BLaER1 treated with 17β-estradiol and CSF1 and Interleukin-3, amounts not matched to agents 10 nM and 100 nM (cell line): ENCODE measurements at regions not wholly inside any gene's neighbourhood (a gene's known extent, or its start where the extent isn't known, plus 50 kb on each side); places are given as distances from the start of the nearest gene placed in this dataset.
A peak's percentile ranks its signal among the peaks of the same experiment; 100 is the strongest.

Source experiments
- H3K27ac ChIP-seq, 11 experiments: shearing (Covaris generic); formaldehyde crosslinking; 2 replicates each; pipeline ENCODE4 v1.8.1; 2022
- H3K27me3 ChIP-seq, 11 experiments: shearing (Covaris generic); formaldehyde crosslinking; 2 replicates each; pipeline ENCODE4 v1.8.1; 2022
- H3K36me3 ChIP-seq, 11 experiments: shearing (Covaris generic); formaldehyde crosslinking; 2 replicates each; pipeline ENCODE4 v1.8.1; 2022
- H3K4me1 ChIP-seq, 10 experiments: shearing (Covaris generic); formaldehyde crosslinking; 2 replicates each; pipeline ENCODE4 v1.8.1; 2022
- H3K4me2 ChIP-seq, 11 experiments: shearing (Covaris generic); formaldehyde crosslinking; 2 replicates each; pipeline ENCODE4 v1.8.1; 2022
- H3K4me3 ChIP-seq, 10 experiments: shearing (Covaris generic); formaldehyde crosslinking; 2 replicates each; pipeline ENCODE4 v1.8.1; 2022
- H3K9ac ChIP-seq, 11 experiments: shearing (Covaris generic); formaldehyde crosslinking; 2 replicates each; pipeline ENCODE4 v1.8.1; 2022
- H3K9me3 ChIP-seq, 11 experiments: shearing (Covaris generic); formaldehyde crosslinking; replicated peaks in 1 of 11; 2 replicates each; pipeline ENCODE4 v1.8.1; 2022
- H4K20me1 ChIP-seq, 11 experiments: shearing (Covaris generic); formaldehyde crosslinking; 2 replicates each; pipeline ENCODE4 v1.8.1; 2022
- Cebpa-rat ChIP-seq, 11 experiments: shearing (Covaris generic); IDR thresholded peaks; 2 replicates each; pipeline ENCODE4 v1.8.1; 2022

DNA sequence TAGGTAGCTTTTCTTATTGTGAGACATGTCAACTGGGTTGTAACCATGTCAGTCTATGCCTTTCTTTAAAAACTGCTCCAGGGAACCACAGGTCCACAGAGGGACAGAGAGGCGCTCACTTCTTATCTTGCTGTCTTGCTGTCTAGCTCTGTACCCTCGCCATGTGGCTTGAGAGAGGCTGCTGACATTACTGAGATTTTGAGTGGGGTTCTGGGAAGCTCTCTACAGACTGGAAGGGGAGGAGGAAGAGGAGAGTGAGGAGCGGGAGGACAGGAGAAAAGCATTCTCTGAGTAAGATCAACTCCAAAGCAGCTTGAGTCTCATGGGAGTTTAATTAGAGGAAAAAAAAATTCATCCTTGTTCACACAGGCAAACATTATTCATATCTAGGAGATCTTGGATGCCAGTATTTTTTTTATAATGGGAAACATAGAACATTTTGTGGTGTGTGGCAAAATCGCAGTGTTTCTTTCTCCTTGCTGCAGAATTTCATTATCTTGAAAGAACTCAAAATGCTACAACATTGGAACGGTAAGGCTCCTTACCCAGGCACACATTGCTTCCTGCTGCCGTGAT, 1037.0 kb upstream of the NR2F2 start:
- no peak for TF ChIP-seq Cebpa-rat (IDR thresholded peaks at IDR 0.05)
- no peaks in the 10 kb centered on the region for H3K9me3 ChIP-seq
- no peaks in the 10 kb centered on the region for H3K36me3 ChIP-seq
- peaks cover under 1 to 2% (median under 1%) of the 10 kb centered on the region in 10 experiments; a peak in 12 of 20 replicates for H3K4me1 ChIP-seq
- no peaks in the 10 kb centered on the region; a peak in 1 of 22 replicates for H4K20me1 ChIP-seq
- H3K27me3 ChIP-seq: peaks cover 0 to 48% (median 0%) of the 10 kb centered on the region in 11 experiments; a peak in 6 of 22 replicates
- H3K4me3 ChIP-seq: no peak overlapping the region
- H3K4me2 ChIP-seq: no peak overlapping the region
- no peak overlapping the region for H3K9ac ChIP-seq
- no peak overlapping the region for H3K27ac ChIP-seq

DNA sequence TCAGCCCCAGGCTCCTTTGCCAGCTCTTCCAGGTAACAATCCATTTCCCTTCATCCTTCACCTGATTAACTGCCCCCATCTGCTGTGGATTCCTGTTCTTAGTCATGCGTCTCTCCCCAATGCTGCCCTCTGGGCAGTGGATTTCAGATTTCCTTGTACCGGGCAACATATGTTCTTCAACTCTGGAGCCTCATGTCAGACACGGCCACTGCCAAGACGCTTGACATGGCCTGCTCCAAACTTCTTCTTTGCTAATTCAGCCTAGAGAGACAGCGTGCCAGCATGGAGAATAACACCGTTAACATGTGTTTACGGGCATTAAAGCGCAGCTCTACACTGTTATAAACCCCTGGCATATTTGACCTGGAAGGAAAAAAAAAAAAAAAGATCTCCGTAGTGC, 1035.1 kb upstream of the NR2F2 start:
- Histone ChIP-seq H3K27ac (no peak overlapping the region), H3K36me3 (no peaks in the 10 kb centered on the region), H3K27me3 (peaks cover 0 to 51% (median 0%) of the 10 kb centered on the region in 11 experiments; a peak in 6 of 22 replicates), H3K4me1 (peaks cover 4 to 8% (median 5%) of the 10 kb centered on the region in 10 experiments; a peak in 15 of 20 replicates), H4K20me1 (no peaks in the 10 kb centered on the region; a peak in 1 of 22 replicates), H3K4me3 (no peak overlapping the region), H3K9me3 (no peaks in the 10 kb centered on the region), H3K9ac (no peak overlapping the region), H3K4me2 (no peak overlapping the region)
- no peak for TF ChIP-seq Cebpa-rat (IDR thresholded peaks at IDR 0.05)

DNA sequence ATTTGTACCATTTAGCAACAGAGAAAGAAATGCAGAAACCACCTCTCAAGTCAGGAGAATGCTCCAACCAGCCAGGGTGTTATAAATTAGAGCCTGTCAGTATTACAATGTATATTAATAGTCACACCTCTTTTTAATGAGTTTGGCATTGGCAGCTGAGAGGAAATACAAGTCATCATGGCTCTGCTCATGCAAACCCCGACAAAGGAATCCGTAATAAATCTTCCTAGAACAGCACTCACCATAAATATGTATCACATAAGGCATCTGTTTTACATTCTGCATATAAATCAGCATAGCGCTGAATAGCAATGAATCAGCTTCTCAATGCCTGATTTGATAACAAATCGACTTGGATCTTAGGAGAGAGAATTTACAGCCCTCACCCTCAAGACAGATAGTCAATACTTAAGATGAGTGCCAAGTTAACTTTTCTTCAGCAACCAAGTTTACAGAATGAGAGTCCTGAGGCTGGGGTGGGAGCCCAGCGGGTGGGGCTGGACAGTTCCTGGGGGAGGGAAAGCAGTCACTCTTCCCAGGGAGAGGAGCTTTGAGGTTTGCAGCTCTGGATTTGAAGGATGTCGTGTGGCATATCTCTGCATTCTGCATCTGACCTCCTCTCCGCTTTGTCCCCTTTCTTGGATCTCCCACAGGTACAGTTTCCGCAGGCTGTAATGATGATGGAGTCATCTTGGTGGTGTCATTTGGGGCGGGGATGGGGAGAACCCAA, 1034.4 kb upstream of the NR2F2 start:
- Histone ChIP-seq H3K9ac (no peak overlapping the region), H3K9me3 (peaks cover 0 to 3% (median 0%) of the 10 kb centered on the region in 11 experiments; a peak in 2 of 22 replicates), H4K20me1 (no peaks in the 10 kb centered on the region; a peak in 1 of 22 replicates), H3K4me1 (peaks cover 4 to 8% (median 5%) of the 10 kb centered on the region in 10 experiments; a peak in 15 of 20 replicates), H3K4me3 (no peak overlapping the region), H3K36me3 (no peaks in the 10 kb centered on the region), H3K4me2 (no peak overlapping the region), H3K27ac (no peak overlapping the region), H3K27me3 (peaks cover 0 to 57% (median 0%) of the 10 kb centered on the region in 11 experiments; a peak in 6 of 22 replicates)
- TF ChIP-seq Cebpa-rat (IDR thresholded peaks at IDR 0.05): no peak

DNA sequence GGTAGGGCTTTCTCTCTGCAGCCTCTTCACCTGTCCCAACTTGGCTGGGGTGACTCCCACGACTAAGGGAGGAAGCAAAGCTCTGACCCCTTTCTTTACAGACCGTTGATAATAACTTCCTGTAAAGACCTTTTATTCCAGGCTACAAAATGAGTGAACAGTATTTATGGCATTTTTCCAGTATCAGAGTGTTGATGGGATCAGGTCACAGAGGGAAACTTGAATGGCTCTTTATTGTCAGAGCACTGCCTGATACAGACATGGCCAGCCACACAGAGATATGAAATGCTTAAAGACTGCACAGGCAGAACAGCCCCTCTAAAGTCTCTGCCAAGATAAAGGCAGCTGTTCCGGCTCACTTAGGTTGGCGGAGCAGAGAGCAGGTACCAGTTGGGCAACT, 1033.9 kb upstream of the NR2F2 start:
- no peak overlapping the region for H3K27ac ChIP-seq
- no peak overlapping the region for H3K9ac ChIP-seq
- H3K27me3 ChIP-seq: peaks cover 0 to 58% (median 0%) of the 10 kb centered on the region in 11 experiments; a peak in 6 of 22 replicates
- H3K9me3 ChIP-seq: peaks cover 0 to 6% (median 0%) of the 10 kb centered on the region in 11 experiments; a peak in 4 of 22 replicates
- H3K4me2 ChIP-seq: no peak overlapping the region
- H3K36me3 ChIP-seq: no peaks in the 10 kb centered on the region
- H4K20me1 ChIP-seq: no peaks in the 10 kb centered on the region; a peak in 1 of 22 replicates
- H3K4me3 ChIP-seq: no peak overlapping the region
- TF ChIP-seq Cebpa-rat (IDR thresholded peaks at IDR 0.05): no peak
- peaks cover 4 to 9% (median 6%) of the 10 kb centered on the region in 10 experiments; a peak in 16 of 20 replicates for H3K4me1 ChIP-seq

DNA sequence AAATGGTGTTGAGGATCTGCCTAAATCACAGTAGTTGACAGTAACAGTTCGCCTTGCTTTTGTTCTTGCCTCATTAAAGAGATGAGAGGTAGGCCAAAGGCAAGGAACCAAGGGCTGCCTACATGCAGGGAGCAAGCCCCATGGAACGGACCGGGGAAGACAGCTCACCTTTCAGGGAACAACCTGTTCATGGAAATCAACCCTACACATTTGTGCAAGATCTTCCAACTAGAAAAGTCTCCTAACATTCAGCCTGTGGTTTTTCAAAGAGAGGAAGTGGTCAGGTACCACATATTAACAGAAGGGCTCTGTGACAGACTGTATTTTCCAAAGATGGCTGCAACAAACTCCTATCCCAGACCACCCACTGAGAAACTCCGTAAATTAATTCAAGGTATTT, 1031.8 kb upstream of the NR2F2 start:
- H3K9me3 ChIP-seq: peaks cover 0 to 10% (median 0%) of the 10 kb centered on the region in 11 experiments; a peak in 4 of 22 replicates
- H3K9ac ChIP-seq: no peak overlapping the region
- H3K27me3 ChIP-seq: peaks cover 0 to 49% (median 0%) of the 10 kb centered on the region in 11 experiments; a peak in 6 of 22 replicates
- peak overlapping the region in 9 of 11 experiments; percentile 12 to 56 (median 37); a peak in 13 of 22 replicates for H3K4me2 ChIP-seq
- H3K4me1 ChIP-seq: peaks cover 7 to 16% (median 11%) of the 10 kb centered on the region in 10 experiments
- H3K27ac ChIP-seq: no peak overlapping the region
- no peak overlapping the region for H3K4me3 ChIP-seq
- H3K36me3 ChIP-seq: no peaks in the 10 kb centered on the region
- no peak for TF ChIP-seq Cebpa-rat (IDR thresholded peaks at IDR 0.05)
- H4K20me1 ChIP-seq: no peaks in the 10 kb centered on the region; a peak in 1 of 22 replicates

DNA sequence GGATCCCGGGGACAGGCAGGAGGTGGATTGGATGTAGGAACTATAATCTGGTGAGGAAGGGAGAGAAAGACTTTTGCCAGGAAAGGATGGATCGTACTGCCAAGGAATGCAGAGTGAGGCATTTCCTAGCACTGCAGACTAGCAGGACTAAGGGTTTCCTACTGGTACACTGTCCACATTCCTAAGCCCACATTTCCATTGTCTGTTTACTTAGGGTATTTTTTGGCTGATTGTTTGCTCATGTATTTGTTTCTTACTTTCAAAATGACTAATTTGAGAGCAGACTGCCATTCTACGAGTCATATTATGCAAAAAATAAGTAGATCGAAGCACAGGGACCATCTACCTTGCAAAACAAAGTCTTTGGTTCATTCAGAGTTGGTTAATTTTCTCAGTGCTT, 1029.5 kb upstream of the NR2F2 start:
- H3K36me3 ChIP-seq: no peaks in the 10 kb centered on the region
- H3K27me3 ChIP-seq: peaks cover 0 to 48% (median 0%) of the 10 kb centered on the region in 11 experiments; a peak in 6 of 22 replicates
- no peak for TF ChIP-seq Cebpa-rat (IDR thresholded peaks at IDR 0.05)
- H3K27ac ChIP-seq: no peak overlapping the region
- no peaks in the 10 kb centered on the region; a peak in 1 of 22 replicates for H4K20me1 ChIP-seq
- H3K9ac ChIP-seq: no peak overlapping the region
- peaks cover 0 to 10% (median 0%) of the 10 kb centered on the region in 11 experiments; a peak in 4 of 22 replicates for H3K9me3 ChIP-seq
- H3K4me3 ChIP-seq: no peak overlapping the region
- H3K4me2 ChIP-seq: no peak overlapping the region
- H3K4me1 ChIP-seq: peaks cover 20 to 28% (median 23%) of the 10 kb centered on the region in 10 experiments

DNA sequence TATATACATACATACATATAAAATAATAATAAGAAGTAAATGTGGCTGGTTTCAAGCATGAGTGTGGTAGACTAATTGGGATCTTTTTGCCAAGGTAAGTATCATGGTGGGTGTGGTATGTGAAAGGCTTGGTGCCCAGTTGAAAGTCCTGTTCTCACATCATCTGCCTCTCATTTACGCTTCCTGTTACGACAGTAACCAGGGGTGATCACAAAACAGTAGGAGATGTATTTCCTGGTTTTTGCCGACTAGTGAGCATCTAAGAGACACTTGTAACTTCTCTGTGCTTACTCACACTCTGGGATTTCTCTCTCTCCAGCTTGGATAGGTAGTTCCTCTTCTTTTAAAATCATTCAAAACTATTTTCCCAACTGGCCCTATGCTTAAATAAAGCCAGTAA, 1028.3 kb upstream of the NR2F2 start:
- H3K9ac ChIP-seq: no peak overlapping the region
- no peaks in the 10 kb centered on the region for H3K36me3 ChIP-seq
- peak overlapping the region in 3 of 11 experiments; percentile 31 to 51 (median 42); a peak in 2 of 22 replicates for H3K4me2 ChIP-seq
- H3K4me3 ChIP-seq: no peak overlapping the region
- H3K4me1 ChIP-seq: peaks cover 20 to 28% (median 23%) of the 10 kb centered on the region in 10 experiments
- peak overlapping the region in 2 of 11 experiments; percentile 43 to 57; a peak in 1 of 22 replicates for H3K27ac ChIP-seq
- H3K27me3 ChIP-seq: peaks cover 0 to 36% (median 0%) of the 10 kb centered on the region in 11 experiments; a peak in 6 of 22 replicates
- no peaks in the 10 kb centered on the region for H4K20me1 ChIP-seq
- TF ChIP-seq Cebpa-rat (IDR thresholded peaks at IDR 0.05): no peak
- peaks cover 0 to 10% (median 0%) of the 10 kb centered on the region in 11 experiments; a peak in 4 of 22 replicates for H3K9me3 ChIP-seq

DNA sequence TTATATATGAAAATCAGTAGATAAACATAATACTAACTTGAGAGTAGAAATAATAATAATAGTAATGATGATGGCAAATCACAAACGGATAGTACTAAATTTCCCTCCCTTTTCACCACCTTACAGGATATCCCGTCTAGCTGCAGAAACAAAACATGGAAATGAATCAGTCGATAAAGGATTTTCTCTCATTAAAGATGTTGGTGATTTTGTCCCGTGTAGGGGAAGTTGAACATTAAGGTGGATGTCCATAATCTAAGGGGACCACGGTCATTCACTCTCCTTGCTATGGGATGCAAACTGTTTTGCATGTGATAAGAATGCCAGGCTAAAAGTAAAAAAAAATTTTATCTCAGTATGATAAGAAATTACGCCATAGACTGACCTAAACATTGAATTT, 1027.7 kb upstream of the NR2F2 start:
- no peak for TF ChIP-seq Cebpa-rat (IDR thresholded peaks at IDR 0.05)
- Histone ChIP-seq H3K9me3 (peaks cover 0 to 10% (median 0%) of the 10 kb centered on the region in 11 experiments; a peak in 4 of 22 replicates), H3K36me3 (no peaks in the 10 kb centered on the region), H3K27me3 (peaks cover 0 to 30% (median 0%) of the 10 kb centered on the region in 11 experiments; a peak in 6 of 22 replicates), H3K9ac (no peak overlapping the region), H3K4me2 (no peak overlapping the region), H3K27ac (no peak overlapping the region), H3K4me3 (no peak overlapping the region), H4K20me1 (no peaks in the 10 kb centered on the region), H3K4me1 (peaks cover 20 to 28% (median 23%) of the 10 kb centered on the region in 10 experiments)

DNA sequence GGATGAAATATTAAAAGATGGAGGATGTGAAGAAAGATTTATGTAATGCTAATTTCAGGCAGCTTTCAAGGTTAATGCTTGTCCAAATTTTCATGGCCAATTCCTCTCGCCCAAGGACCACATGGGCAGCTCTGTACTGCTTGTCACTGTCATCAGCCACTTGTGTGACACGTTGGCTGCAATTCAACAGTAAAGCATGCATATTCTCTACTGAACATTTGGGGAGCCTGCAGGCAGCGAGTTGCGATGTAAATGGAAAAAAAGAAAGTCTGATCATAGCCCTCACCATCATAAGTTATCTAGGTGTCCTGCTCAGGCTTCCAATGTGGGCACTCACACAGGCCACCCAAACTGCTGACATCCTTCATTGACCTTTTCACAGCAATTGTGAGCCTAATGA, 1026.8 kb upstream of the NR2F2 start:
- Histone ChIP-seq H3K4me3 (no peak overlapping the region), H3K9ac (peak overlapping the region in 2 of 11 experiments; percentile 18 to 29; a peak in 3 of 22 replicates), H3K4me1 (peaks cover 18 to 26% (median 20%) of the 10 kb centered on the region in 10 experiments), H3K4me2 (peak overlapping the region in 10 of 11 experiments; percentile 41 to 80 (median 72); a peak in 20 of 22 replicates), H3K27ac (peak overlapping the region in 2 of 11 experiments; percentile 10 to 21; a peak in 1 of 22 replicates), H4K20me1 (no peaks in the 10 kb centered on the region), H3K9me3 (peaks cover 0 to 10% (median 0%) of the 10 kb centered on the region in 11 experiments; a peak in 4 of 22 replicates), H3K36me3 (no peaks in the 10 kb centered on the region), H3K27me3 (peaks cover 0 to 23% (median 0%) of the 10 kb centered on the region in 11 experiments; a peak in 5 of 22 replicates)
- no peak for TF ChIP-seq Cebpa-rat (IDR thresholded peaks at IDR 0.05)
